GM18511 (cell line): ENCODE measurements at regions not wholly inside any gene's neighbourhood (a gene's known extent, or its start where the extent isn't known, plus 50 kb on each side); places are given as distances from the start of the nearest gene placed in this dataset.

ENCODE experiments used
- ATAC-seq: cut with Tn5 transposase; IDR thresholded peaks from one replicate; pipeline ENCODE4 v1.9.1; 2021; ENCODE audit warnings: mild to moderate bottlenecking, moderate library complexity; ENCODE audit not compliant: unreplicated experiment

- no peak for ATAC-seq
Measured at GRCh38 chr16:5541356-5541755, 443.8 kb upstream of the EEF2KMT start.

- no peak for ATAC-seq
Measured at GRCh38 chr16:5537347-5537746, 439.8 kb upstream of the EEF2KMT start.

- no peak for ATAC-seq
Measured at GRCh38 chr16:5533321-5533888, 435.8 kb upstream of the EEF2KMT start.

GRCh38 chr16:5527817-5528216 lies 430.2 kb upstream of the EEF2KMT start:
- ATAC-seq: no peak

GRCh38 chr16:5526826-5527225 lies 429.2 kb upstream of the EEF2KMT start:
- ATAC-seq: no peak

- ATAC-seq: no peak
Measured at GRCh38 chr16:5523829-5524228, 426.2 kb upstream of the EEF2KMT start.

GRCh38 chr16:5516115-5516514 lies 418.5 kb upstream of the EEF2KMT start:
- no peak for ATAC-seq

DNA sequence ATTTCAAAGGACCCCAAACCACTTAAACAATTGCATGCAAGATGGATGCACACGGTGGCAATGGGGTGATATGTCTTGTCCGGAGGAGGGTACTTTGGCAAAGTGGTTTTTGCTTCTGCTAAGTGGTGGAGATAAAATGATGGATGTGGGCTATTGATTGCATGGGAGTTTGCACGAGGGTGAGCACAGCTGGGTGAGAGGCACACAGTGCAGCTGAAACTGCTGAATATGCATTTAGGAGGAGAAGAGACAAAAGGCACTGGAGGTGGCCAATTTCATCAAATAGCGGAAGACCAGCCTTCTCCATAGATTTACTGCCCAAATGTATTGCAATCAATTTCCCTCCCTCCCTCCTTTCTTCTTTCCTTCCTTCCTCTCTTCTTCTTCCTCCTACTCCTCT lies 414.4 kb upstream of the EEF2KMT start:
- no peak for ATAC-seq

- ATAC-seq: no peak
Measured at GRCh38 chr16:5510819-5511370, 413.3 kb upstream of the EEF2KMT start.

GRCh38 chr16:5509794-5510193 lies 412.2 kb upstream of the EEF2KMT start:
- ATAC-seq: no peak

DNA sequence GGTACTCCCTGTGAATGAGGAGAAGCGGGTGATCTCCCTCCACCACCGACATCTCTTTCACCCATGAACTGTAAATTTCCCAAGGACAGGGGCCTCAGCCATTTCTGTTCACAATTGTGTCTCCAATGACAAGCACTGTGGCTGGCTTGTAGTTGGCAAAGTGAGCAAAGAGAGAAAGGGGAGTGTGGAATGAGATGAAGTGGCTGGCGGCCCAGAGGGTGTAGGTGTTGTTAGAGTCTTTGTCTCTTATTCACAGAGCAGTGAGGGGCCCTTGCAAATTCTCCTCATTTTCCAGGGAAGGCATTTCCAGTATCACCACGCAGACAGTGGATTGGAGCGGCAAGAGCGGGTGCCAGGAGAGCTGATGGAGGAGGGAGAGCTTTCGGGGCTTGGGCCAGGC lies 411.7 kb upstream of the EEF2KMT start:
- no peak for ATAC-seq

DNA sequence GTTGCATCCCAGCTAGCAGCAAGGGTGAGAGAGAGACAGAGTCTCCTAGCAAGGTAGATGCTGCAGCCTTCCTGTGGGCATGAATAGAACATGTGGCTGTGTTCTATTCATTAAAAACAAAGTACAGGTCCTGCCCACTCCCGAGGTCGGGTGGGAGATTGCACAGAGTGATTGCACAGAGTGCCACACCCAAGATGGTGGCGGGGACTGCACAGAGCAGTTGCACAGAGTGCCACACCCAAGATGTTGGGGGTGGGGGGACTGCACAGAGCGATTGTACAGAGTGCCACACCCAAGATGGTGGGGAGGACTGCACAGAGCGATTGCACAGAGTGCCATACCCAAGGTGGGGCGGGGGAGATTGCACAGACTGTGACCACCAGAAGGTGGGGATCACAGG lies 410.8 kb upstream of the EEF2KMT start:
- ATAC-seq: no peak

DNA sequence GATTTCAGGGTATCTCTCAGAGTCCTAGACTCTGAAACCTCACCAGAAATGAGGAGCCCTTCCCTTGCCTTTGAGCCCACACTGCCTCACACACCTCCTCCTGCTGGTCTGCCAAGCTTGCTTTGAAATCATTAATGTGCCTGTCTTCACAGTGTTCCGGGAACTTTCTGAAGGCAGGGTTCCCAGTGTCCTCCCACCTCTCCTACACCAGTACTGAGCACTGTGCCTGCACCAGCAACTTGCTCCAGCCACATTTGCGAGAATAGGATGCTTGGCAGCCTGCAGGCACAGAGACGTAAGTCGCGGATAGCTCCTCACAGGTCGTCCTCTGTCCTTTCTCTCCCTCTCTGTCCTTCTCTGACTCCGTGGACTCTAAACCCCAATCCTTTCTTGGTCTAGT lies 408.4 kb upstream of the EEF2KMT start:
- ATAC-seq: no peak

DNA sequence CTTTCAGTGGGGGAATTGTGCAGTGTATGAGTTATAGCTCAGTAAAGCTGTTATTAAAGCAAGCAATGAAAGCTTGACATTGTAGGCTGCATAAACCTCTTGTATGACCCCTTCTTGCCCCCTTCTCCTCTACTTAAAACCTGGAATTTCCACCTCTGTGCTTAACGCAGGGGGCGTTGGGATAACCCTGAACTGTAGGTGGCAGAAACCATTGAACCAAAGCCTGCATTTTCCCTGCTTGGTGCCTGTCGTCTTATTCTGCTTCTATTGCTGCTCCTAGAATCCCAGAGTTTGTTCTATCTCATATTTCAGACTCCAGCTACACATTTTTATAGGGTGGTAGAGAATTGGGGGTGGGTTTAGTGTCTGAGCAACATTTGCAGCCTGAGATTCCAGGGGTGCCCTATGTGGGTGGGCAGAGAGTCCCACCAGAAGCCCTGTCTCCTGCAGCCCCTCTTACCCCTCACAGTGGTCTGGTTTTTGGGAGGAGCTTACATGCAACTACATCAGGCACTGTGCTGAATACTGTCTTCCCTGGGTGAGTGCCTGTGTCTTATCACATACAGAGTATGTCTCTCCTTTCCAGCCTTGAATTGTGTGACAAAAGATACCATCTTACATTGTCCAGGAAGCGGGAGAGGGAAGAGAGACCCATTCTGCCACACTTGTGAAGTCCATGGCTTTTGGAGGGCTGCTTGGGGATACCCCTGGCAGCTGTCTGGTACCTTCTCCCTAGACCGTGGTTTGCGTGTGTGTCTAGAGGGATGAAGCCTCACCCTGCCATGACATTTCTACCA lies 407.7 kb upstream of the EEF2KMT start:
- ATAC-seq: no peak

GRCh38 chr16:5504064-5504781 lies 406.6 kb upstream of the EEF2KMT start:
- ATAC-seq: no peak

DNA sequence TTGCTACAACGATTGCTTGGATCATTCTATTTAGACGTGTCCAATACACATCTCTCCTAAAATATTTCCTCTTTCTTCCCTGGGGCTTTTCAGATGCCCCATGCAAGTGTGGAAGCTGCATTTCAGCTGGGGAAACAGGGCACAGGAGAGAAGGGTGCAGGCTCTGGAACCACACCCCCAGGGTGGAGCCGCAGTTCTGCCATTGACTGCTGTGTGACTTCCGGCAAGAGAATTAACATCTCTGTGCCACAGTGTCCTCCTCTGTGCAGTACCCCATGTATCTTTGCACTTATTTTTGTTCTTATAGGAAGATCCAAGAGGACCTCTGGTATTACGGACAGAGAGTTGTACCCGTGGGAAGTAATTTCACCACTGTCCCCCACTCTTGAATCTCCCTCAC lies 405.3 kb upstream of the EEF2KMT start:
- ATAC-seq: no peak

- ATAC-seq: no peak
Measured at GRCh38 chr16:5502467-5502869, 404.9 kb upstream of the EEF2KMT start.

GRCh38 chr16:5500526-5500925 lies 402.9 kb upstream of the EEF2KMT start:
- ATAC-seq: no peak

DNA sequence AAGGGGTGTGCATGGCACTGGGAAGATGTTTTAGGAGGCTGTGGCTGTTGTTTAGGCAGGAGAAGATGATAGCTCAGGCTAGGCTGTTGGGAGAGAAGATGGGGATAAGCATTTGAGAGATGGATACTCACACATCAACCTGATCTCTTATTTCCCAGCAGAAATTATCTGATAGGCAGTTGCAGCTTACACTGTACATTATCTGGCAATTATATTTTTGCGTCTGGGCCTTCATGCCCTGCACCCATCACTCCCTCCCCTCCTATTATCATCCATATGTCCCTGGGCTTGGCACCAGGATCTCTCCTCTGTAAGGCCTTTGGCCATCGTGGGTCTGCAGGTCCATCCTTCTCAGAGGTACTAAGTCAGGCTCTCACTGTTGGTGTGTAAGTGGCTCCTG lies 401.0 kb upstream of the EEF2KMT start:
- no peak for ATAC-seq

- ATAC-seq: no peak
Measured at GRCh38 chr16:5496013-5496412, 398.4 kb upstream of the EEF2KMT start.

- ATAC-seq: no peak
Measured at GRCh38 chr16:5490499-5490898, 392.9 kb upstream of the EEF2KMT start.

DNA sequence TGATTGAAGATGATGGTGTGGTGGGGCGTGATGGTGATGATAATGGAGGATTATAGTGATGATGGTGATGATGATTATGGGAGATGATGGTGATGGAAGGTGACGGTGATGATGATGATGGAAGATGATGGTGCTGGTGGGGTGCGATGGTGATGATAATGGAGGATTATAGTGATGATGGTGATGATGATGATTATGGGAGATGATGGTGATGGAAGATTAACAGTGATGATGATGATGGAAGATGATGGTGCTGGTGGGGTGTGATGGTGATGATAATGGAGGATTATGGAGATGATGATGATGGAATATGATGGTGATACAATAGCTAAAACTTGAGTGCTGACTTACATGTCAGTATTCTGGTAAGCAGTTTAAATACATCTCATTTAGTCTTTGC lies 391.0 kb upstream of the EEF2KMT start:
- no peak for ATAC-seq
